Endothelial cell of umbilical vein (primary cell): ENCODE measurements at regions not wholly inside any gene's neighbourhood (a gene's known extent, or its start where the extent isn't known, plus 50 kb on each side); places are given as distances from the start of the nearest gene placed in this dataset.

ENCODE experiments used
- EZH2 ChIP-seq: IDR thresholded peaks from 2 replicates; pipeline ENCODE4 v1.6.1; 2012; ENCODE audit warnings: borderline replicate concordance, low read depth, mild to moderate bottlenecking, moderate library complexity, low read length, inconsistent platforms; ENCODE audit not compliant: severe bottlenecking
- FOS ChIP-seq: IDR thresholded peaks from 2 replicates; pipeline ENCODE4 v1.6.1; 2011; ENCODE audit warnings: mild to moderate bottlenecking, low read length, moderate library complexity, borderline replicate concordance; ENCODE audit not compliant: insufficient read depth
- GATA2 ChIP-seq: IDR thresholded peaks from 2 replicates; pipeline ENCODE4 v1.7.0; 2011; ENCODE audit warnings: low read depth, mild to moderate bottlenecking, moderate library complexity, mixed read lengths, low read length; ENCODE audit not compliant: insufficient read length, insufficient read depth
- JUN ChIP-seq: IDR thresholded peaks from 2 replicates; pipeline ENCODE4 v1.6.1; 2011; ENCODE audit warnings: borderline replicate concordance, low read depth; ENCODE audit not compliant: insufficient read length, insufficient read depth
- MYC ChIP-seq: IDR thresholded peaks from one replicate; pipeline ENCODE4 v1.6.1; 2011; ENCODE audit warnings: mild to moderate bottlenecking, low read depth, low read length
- POLR2A ChIP-seq: IDR thresholded peaks from 2 replicates; pipeline ENCODE4 v1.6.1; 2012; ENCODE audit warnings: low read depth, mild to moderate bottlenecking, control low read depth, low read length
- POLR2AphosphoS5 ChIP-seq: IDR thresholded peaks from 2 replicates; pipeline ENCODE4 v1.6.1; 2012; ENCODE audit warnings: low read depth, mild to moderate bottlenecking, control low read depth, low read length, moderate library complexity; ENCODE audit not compliant: insufficient read depth
- TF ChIP-seq, protein P1 (sequence below), 2 donors: IDR thresholded peaks; 1 replicate in 1 of 2; 2 replicates in 1 of 2; pipeline ENCODE4 v1.5.1; 2011; ENCODE audit warnings: low read length in 2 of 2, mild to moderate bottlenecking in 2 of 2, moderate library complexity in 2 of 2, control low read depth in 1 of 2, inconsistent platforms in 1 of 2, low read depth in 1 of 2; ENCODE audit not compliant: insufficient read depth in 1 of 2; ENCODE audit errors: extremely low read depth in 1 of 2
- TF ChIP-seq, protein P2 (sequence below): IDR thresholded peaks from 2 replicates; pipeline ENCODE4 v1.6.1; 2011; ENCODE audit not compliant: insufficient read depth, insufficient read length

DNA sequence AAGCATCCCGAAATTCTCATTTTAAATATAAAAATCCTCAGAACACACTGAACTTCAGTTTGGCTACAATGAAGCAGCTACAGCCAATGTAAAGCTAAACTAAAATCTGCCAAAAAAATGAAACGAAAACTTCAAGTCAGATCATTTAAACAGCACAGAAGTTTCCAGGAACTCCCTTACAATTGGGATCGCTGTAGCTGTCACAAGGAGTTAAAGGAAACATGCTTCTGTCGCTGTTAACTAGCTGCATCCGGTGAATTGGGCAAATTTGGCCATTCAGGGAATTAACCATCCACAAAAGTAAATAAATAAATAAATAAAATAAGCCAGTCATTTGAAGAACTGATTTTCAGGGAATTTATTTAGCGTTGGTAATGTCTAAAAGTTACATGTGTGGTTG lies 77.0 kb upstream of the PEG3 start:
- TF ChIP-seq, protein P1, sequence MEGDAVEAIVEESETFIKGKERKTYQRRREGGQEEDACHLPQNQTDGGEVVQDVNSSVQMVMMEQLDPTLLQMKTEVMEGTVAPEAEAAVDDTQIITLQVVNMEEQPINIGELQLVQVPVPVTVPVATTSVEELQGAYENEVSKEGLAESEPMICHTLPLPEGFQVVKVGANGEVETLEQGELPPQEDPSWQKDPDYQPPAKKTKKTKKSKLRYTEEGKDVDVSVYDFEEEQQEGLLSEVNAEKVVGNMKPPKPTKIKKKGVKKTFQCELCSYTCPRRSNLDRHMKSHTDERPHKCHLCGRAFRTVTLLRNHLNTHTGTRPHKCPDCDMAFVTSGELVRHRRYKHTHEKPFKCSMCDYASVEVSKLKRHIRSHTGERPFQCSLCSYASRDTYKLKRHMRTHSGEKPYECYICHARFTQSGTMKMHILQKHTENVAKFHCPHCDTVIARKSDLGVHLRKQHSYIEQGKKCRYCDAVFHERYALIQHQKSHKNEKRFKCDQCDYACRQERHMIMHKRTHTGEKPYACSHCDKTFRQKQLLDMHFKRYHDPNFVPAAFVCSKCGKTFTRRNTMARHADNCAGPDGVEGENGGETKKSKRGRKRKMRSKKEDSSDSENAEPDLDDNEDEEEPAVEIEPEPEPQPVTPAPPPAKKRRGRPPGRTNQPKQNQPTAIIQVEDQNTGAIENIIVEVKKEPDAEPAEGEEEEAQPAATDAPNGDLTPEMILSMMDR (IDR thresholded peaks at IDR 0.05; ENCODE audit: extremely low read depth in 1 of 2, insufficient read depth in 1 of 2, low read depth in 1 of 2, low read length in 2 of 2) = no peak
- TF ChIP-seq FOS (no peak), EZH2 (no peak), POLR2AphosphoS5 (no peak), POLR2A (no peak), JUN (no peak), MYC (no peak), GATA2 (no peak)
- TF ChIP-seq, protein P2, sequence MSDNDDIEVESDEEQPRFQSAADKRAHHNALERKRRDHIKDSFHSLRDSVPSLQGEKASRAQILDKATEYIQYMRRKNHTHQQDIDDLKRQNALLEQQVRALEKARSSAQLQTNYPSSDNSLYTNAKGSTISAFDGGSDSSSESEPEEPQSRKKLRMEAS = no peak
